ENCODE measurements at regions not wholly inside any gene's neighbourhood (a gene's known extent, or its start where the extent isn't known, plus 50 kb on each side); places are given as distances from the start of the nearest gene placed in this dataset.
"Not testable (repeated sequence)": the region's sequence is repeated elsewhere in the genome, so short reads cannot be mapped to it uniquely, and the experiment has no call there.

DNA sequence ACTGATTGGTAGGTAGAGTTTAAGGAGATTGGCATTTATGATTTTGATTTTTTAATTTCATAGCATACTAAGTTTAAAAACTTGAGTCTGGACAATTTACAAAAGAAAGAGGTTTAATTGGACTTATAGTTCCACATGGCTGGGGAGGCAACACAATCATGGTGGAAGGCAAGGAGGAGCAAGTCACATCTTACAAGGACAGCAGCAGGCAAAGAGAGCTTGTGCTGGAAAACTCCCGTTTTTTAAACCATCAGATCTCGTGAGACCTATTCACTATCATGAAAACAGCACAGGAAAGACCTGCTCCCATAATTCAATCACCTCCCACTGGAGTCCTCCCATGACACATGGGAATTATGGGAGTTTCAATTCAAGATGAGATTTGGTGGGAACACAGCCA, 630.9 kb upstream of the NR2F2 start:
- no peak for DNase-seq (ENCODE audit: low spot score)

DNA sequence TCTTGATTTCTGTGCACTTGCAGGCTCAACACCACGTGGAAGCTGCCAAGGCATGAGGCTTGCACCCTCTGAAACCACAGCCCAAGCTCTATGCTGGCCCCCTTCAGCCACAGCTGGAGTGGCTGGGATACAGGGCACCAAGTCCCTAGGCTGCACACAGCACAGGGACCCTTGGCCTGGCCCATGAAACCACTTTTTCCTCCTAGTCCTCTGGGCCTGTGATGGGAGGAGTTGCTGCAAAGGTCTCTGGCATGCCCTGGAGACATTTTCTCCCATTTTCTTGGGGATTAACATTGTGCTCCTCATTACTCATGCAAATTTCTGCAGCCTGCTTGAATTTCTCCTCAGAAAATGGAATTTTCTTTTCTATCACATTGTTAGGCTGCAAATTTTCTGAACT, 629.8 kb upstream of the NR2F2 start:
- not testable (repeated sequence) for DNase-seq (ENCODE audit: low spot score)

- DNase-seq (ENCODE audit: low spot score): no peak
Measured at GRCh38 chr15:95701410-95701809, 629.1 kb upstream of the NR2F2 start.

- DNase-seq (ENCODE audit: low spot score): no peak
Measured at GRCh38 chr15:95709959-95710695, 620.4 kb upstream of the NR2F2 start.

DNA sequence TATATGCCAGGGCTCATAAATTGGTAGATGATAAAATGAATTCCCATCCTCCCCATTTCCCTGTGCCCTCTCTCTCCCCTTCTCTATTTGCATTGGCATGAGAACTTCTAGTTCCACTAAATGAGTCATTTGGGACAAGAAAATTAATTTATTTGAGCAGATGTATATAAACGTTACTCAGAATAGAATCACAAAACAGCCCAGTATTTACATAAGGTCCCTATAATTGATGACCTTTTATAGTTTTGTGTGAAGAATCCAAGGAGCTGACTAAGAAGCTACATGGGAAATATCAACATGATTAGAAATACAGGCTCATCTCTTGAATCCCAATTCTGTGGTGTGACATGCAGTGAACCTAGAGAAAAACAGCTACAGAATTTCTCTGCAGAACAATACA, 617.7 kb upstream of the NR2F2 start:
- no peak for DNase-seq (ENCODE audit: low spot score)

DNA sequence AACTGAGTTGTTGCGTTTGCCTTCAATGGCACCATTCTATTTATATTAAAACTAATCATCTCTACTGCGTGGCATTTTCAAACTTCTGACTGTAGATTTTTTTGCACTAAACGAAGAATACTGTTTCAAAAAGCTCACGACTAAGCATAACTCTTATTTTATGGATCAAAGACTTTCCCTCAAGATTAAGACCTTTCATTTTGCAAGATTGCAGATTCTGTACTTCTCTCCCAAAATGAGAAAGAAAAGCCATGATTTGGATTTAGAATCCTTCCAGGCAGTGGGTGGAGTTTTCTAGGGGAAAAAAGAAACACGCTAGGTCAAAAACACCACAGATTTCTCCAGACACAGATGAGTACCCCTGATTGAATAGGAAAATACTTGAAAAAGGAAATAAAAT, 617.2 kb upstream of the NR2F2 start:
- no peak for DNase-seq (ENCODE audit: low spot score)

DNA sequence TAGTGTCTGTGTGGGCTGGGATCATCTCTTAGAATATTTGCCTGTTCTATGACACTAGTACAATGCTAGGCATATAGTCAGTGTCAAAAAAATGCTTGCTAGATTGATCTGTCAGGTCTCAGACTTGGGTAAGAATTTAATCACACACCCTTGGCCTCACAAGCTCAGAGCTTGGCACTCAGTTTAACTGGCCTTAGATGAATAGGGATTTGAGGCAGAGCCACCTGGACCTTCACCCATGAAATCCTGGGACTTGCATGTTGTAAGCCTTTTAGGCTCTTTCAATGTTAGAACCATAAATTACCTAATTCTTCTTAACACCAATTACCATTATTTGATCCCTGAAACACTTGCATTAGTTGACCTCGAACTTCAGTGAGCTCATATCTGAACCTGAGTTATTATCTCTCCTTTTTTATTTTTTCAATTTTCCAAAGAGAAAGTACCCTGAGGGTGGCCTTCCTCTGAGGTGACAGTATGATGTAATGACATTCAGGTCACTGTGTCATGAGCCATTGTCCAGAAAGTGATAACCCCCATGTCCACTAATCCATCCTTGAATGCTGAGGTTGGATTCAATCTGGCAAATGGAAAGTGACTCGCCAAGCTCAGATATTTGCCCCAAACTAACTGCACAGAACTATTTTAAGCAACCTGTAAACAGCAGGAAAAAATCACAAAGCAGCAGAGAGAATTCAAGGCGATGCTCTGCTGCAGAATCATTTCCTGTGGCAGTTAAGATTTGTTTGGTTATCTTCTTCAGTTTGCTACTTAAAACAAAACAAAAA, 615.2 kb upstream of the NR2F2 start:
- DNase-seq (ENCODE audit: low spot score): no peak

GRCh38 chr15:95715906-95716656, 614.4 kb upstream of the NR2F2 start:
- no peak for DNase-seq (ENCODE audit: low spot score)

- DNase-seq (ENCODE audit: low spot score): no peak
Measured at GRCh38 chr15:95716708-95717107, 613.8 kb upstream of the NR2F2 start.

- DNase-seq (ENCODE audit: low spot score): no peak
Measured at GRCh38 chr15:95718441-95718840, 612.1 kb upstream of the NR2F2 start.

- DNase-seq (ENCODE audit: low spot score): no peak
Measured at GRCh38 chr15:95724908-95725633, 605.4 kb upstream of the NR2F2 start.

- DNase-seq (ENCODE audit: low spot score): no peak
Measured at GRCh38 chr15:95726891-95727290, 603.6 kb upstream of the NR2F2 start.

DNA sequence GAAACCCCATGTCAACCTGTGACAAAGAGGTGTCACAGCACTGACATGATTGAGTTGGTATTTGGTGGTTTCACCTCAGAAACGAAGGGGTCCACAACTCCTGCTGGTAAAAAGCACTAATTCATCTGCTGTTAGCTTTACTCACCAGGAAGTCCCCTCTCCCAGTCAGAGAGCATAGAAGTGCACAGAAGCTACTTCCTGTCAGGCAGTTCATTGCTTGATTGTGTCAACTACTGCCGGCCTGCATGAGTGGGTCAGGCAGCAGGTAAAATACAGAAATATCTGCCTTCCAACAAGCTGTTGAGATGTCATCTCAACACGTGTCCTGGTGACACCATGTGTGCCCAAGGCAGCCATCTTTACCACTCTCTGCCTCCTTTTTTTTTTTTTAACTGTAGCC, 596.6 kb upstream of the NR2F2 start:
- DNase-seq (ENCODE audit: low spot score): no peak

GRCh38 chr15:95734422-95735316, 595.8 kb upstream of the NR2F2 start:
- no peak for DNase-seq (ENCODE audit: low spot score)

DNA sequence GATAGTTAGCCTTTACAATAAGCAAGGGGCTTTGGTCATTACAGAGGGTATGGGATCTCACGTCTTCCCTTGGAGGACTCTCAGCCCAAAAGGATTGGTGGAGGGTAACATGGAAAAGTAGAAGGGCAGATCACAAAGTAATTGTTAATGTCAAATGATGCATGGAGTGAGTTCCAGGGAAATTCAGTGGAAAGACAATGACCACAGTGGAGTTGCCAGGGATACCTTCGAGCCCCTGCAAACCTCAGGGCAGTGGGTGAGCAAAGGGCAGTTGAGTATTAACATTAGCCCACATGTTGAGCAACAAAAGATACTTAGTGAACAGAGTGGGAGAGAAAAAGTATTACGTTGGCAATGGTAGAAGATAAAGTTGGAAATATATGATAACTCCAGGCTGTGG, 593.4 kb upstream of the NR2F2 start:
- no peak for DNase-seq (ENCODE audit: low spot score)

GRCh38 chr15:95739131-95739530, 591.4 kb upstream of the NR2F2 start:
- DNase-seq (ENCODE audit: low spot score): no peak

GRCh38 chr15:95741830-95742229, 588.7 kb upstream of the NR2F2 start:
- DNase-seq (ENCODE audit: low spot score): no peak

DNA sequence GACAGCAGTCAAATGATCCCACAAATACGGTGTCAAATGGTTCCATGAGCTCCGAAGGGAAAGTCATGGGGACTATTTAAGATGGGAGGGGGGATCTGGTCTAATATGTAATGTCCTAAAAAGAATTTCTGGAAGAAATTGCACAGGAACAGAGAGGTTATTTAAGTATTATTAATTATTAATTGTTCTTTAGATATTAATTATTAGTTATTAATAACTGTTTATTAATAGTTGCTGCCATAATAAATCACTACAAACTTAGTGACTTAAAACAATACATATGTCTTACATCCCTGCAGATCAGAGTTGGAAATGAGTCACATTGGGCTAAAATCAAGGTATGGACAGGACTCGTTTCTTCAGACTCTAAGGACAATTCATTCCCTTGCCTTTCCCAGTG, 588.2 kb upstream of the NR2F2 start:
- no peak for DNase-seq (ENCODE audit: low spot score)

- DNase-seq (ENCODE audit: low spot score): no peak
Measured at GRCh38 chr15:95742836-95743235, 587.7 kb upstream of the NR2F2 start.

GRCh38 chr15:95757171-95757570, 573.3 kb upstream of the NR2F2 start:
- no peak for DNase-seq (ENCODE audit: low spot score)

DNA sequence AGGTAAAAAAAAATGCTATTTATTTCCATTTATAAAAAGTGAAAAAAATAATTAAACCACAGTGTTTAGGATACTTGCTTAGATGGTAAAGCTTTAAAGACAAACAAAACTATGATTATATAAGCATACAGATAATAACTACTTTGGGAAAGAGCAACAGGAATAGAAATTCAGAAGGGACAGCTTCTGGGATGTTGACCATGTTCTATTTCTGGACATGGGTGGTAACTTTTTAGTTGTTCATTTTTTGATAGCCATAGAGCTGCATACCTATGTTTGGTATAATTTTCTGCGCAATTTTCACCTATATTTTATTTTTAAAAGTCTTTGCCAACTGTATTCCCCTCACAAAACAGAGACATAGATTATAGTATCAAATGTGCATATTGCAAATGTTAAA, 572.0 kb upstream of the NR2F2 start:
- no peak for DNase-seq (ENCODE audit: low spot score)
